ENCODE measurements at regions not wholly inside any gene's neighbourhood (a gene's known extent, or its start where the extent isn't known, plus 50 kb on each side); places are given as distances from the start of the nearest gene placed in this dataset.

GRCh38 chr1:232393444-232394146 lies 236.3 kb downstream of the SIPA1L2 start:
- no peaks in the 10 kb centered on the region for H3K27me3 ChIP-seq (ENCODE audit: control insufficient read depth, insufficient read depth, low read length)
- no peaks in the 10 kb centered on the region for H3K36me3 ChIP-seq (ENCODE audit: control insufficient read depth, insufficient read depth, low read length)
- DNase-seq (ENCODE audit: low read depth) = no peak
- TF ChIP-seq CTCF (IDR thresholded peaks at IDR 0.05; ENCODE audit: insufficient read depth, low read length, severe bottlenecking) = no peak
- FAIRE-seq = peak; percentile 86
- no peak overlapping the region for H3K4me3 ChIP-seq (ENCODE audit: low read depth, low read length)

DNA sequence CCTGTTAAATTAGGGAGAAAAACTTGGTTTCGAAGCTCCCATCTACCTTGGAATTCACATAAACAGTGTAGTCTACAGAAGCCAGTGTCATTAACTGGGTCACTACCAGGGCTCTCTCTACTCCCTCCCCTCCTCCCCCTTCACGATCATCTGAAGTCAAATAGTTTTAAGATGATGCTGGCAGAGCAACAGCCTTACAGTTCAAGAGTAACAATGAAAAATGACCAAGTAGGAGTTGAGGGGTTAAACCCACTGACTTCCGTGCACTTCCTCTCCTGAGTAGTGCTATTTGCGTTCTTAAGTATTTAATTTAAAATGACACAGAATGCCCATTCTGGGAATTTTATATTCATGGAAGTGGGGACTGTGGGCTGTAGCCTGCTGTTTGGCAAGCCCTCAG lies 236.9 kb downstream of the SIPA1L2 start:
- DNase-seq (ENCODE audit: low read depth) (no peak), FAIRE-seq (no peak)
- Histone ChIP-seq H3K27me3 (ENCODE audit: control insufficient read depth, insufficient read depth, low read length) (no peaks in the 10 kb centered on the region), H3K36me3 (ENCODE audit: control insufficient read depth, insufficient read depth, low read length) (no peaks in the 10 kb centered on the region), H3K4me3 (ENCODE audit: low read depth, low read length) (no peak overlapping the region)
- no peak for TF ChIP-seq CTCF (IDR thresholded peaks at IDR 0.05; ENCODE audit: insufficient read depth, low read length, severe bottlenecking)

GRCh38 chr1:232390590-232390989 lies 239.3 kb downstream of the SIPA1L2 start:
- FAIRE-seq (no peak), DNase-seq (ENCODE audit: low read depth) (no peak)
- H3K27me3 ChIP-seq (ENCODE audit: control insufficient read depth, insufficient read depth, low read length) = no peaks in the 10 kb centered on the region
- H3K36me3 ChIP-seq (ENCODE audit: control insufficient read depth, insufficient read depth, low read length) = no peaks in the 10 kb centered on the region
- H3K4me3 ChIP-seq (ENCODE audit: low read depth, low read length) = no peak overlapping the region
- no peak for TF ChIP-seq CTCF (IDR thresholded peaks at IDR 0.05; ENCODE audit: insufficient read depth, low read length, severe bottlenecking)

DNA sequence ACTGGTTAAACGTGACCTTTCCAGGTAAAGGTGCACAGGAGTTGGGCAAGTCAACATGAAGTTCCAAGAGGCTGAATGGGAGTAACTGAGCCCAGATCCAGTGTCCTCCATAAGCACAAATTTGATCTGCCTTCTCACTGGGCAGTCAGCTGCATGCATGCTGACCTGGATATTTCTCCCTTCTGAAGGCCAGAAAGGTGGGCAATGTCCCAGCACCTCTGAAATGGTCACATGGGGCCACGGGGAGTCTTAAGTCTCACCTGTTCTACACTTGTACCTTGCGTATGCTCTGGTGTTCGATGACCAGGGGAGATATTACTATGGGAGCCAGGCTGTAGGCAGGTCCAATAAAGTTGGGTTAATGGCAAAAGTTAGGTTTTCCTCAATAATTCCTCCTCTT lies 240.2 kb downstream of the SIPA1L2 start:
- Histone ChIP-seq H3K36me3 (ENCODE audit: control insufficient read depth, insufficient read depth, low read length) (no peaks in the 10 kb centered on the region), H3K4me3 (ENCODE audit: low read depth, low read length) (no peak overlapping the region), H3K27me3 (ENCODE audit: control insufficient read depth, insufficient read depth, low read length) (no peaks in the 10 kb centered on the region)
- TF ChIP-seq CTCF (IDR thresholded peaks at IDR 0.05; ENCODE audit: insufficient read depth, low read length, severe bottlenecking) = no peak
- FAIRE-seq (peak; percentile 73), DNase-seq (ENCODE audit: low read depth) (no peak)

GRCh38 chr1:232388363-232388762 lies 241.6 kb downstream of the SIPA1L2 start:
- Histone ChIP-seq H3K4me3 (ENCODE audit: low read depth, low read length) (no peak overlapping the region), H3K36me3 (ENCODE audit: control insufficient read depth, insufficient read depth, low read length) (no peaks in the 10 kb centered on the region), H3K27me3 (ENCODE audit: control insufficient read depth, insufficient read depth, low read length) (no peaks in the 10 kb centered on the region)
- FAIRE-seq (no peak), DNase-seq (ENCODE audit: low read depth) (no peak)
- no peak for TF ChIP-seq CTCF (IDR thresholded peaks at IDR 0.05; ENCODE audit: insufficient read depth, low read length, severe bottlenecking)
